HG03103 (cell line): ENCODE measurements at regions not wholly inside any gene's neighbourhood (a gene's known extent, or its start where the extent isn't known, plus 50 kb on each side); places are given as distances from the start of the nearest gene placed in this dataset.
A peak's percentile ranks its signal among the peaks of the same experiment; 100 is the strongest.
"Not testable (repeated sequence)": the region's sequence is repeated elsewhere in the genome, so short reads cannot be mapped to it uniquely, and the experiment has no call there.

Source experiments
- ATAC-seq: cut with Tn5 transposase; IDR thresholded peaks from one replicate; pipeline ENCODE4 v1.9.1; 2021; ENCODE audit warnings: low read depth; ENCODE audit not compliant: unreplicated experiment

GRCh38 chr18:21928925-21929324, 188.3 kb downstream of the MIB1 start:
- ATAC-seq: no peak

DNA sequence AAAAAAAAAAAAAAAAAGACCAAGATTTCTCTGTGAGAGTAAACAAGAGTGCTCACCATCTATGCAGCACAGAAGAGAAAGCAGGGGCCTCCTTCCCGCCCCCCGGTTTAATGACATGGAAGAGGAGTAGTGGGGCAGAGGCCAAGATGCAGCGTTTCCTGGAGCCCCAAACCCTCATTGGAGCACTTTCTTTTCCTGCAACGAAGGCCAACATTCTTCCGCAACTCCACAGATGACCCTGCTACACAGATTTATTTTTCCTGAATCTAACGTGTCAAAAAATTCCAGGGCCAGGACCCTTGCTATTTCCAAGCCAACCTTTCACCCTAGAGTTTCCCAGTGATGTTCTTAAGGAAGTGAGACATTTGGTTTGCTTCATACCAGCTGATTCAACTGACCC, 189.6 kb downstream of the MIB1 start:
- no peak for ATAC-seq

DNA sequence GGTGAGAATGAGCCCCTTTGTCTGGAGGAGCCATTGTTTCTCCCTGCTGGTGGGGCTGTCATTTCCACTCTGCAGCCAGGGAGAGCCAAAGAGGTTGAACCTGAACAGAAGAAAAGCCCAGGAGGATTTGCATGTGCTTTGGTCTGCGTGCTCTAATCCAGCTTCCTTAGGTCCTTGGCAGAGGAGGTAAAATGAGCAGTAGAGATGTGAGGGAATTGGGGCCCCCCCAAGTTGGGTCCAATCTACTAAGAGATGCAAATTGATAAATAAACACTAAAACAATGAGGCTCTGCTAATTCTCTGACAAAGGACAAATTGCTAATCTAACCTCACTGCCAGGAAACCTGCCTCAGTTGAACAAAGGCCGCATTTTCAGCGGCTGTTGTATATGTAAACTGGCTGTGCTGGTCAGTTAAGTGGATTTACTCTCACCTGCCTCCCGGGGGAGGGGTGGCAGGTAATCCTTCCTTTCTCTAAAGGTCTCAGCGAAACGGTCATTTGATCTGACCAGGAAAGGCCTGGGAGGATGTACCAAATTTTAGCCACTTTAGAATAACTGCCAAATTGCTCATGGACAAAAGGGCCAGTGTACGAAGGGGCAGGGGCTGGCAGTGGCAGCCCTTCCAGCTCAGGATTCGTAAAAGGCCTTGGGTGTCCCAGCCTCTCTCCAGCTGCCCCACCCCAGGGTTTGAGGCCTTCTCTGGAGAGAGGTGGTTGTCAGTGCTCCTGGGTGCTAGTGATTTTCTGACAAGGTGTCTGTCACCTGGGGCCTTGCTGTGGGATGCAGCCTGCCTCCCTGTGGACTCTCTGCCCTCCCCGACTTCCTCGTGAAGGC, 193.6 kb downstream of the MIB1 start:
- no peak for ATAC-seq

DNA sequence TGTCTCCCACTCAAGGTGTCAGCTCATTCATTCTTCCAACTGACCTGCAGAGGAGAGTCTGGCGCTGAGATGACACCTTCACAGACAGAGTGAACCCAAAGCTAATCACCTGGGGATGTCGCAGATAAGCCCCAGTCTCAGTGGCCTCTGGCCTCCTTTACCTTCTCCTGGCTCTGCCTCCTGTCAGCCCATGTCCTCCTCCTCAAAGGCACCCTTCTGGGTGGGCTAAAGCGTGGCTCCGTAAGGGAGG, 194.1 kb downstream of the MIB1 start:
- no peak for ATAC-seq

- ATAC-seq: no peak
These were observed 202.9 kb downstream of the MIB1 start for GRCh38 chr18:21943456-21943855.

GRCh38 chr18:21949326-21950015, 208.9 kb downstream of the MIB1 start:
- no peak for ATAC-seq

DNA sequence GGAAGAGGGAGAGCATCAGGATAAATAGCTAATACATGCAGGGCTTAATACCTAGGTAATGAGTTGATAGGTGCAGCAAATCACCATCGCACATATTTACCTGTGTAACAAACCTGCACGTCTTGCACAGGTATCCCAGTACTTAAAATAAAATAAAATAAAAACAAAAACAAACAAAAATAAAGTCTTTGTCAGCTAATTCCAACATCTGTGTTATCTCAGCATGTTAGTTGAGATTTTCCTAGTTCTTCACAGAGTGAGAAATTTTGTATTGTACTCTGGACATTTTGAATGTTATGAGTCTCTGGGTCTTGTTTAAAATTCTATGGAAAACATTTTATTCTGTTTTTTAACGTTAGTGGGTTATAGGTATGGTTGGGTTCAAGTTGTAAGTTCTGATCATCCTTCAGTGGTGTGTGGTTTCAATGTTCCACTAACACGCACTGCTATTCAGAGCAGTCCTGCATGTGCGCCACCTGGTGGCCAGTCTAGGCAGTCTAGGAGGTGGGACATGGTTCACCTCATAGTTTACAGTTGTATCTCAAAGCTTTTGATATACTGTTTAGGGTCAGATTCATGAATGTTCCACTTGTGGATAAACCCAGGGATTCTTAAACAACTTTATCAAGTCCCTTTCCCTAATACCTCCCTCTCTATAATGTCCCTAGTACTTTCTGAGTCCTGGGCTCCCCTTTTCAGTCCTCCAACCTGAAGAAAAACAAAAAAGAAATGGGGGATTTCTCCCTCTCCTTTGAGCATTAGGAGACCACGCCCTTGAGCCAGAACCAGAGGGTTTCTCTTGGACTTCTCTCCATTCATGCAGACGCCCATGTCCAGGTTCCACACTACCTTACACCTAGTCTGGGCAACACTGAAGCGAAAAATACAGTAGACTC, 213.4 kb upstream of the GATA6 start:
- peak; percentile 99 for ATAC-seq

GRCh38 chr18:21958263-21958662, 211.1 kb upstream of the GATA6 start:
- no peak for ATAC-seq

- ATAC-seq: no peak
These were observed 210.5 kb upstream of the GATA6 start for GRCh38 chr18:21958707-21959450.

GRCh38 chr18:21960189-21960588, 209.2 kb upstream of the GATA6 start:
- no peak for ATAC-seq

- ATAC-seq: no peak
These were observed 206.1 kb upstream of the GATA6 start for GRCh38 chr18:21963336-21963735.

GRCh38 chr18:21968338-21968737, 201.1 kb upstream of the GATA6 start:
- ATAC-seq: no peak

- ATAC-seq: no peak
These were observed 197.1 kb upstream of the GATA6 start for GRCh38 chr18:21972281-21972680.

DNA sequence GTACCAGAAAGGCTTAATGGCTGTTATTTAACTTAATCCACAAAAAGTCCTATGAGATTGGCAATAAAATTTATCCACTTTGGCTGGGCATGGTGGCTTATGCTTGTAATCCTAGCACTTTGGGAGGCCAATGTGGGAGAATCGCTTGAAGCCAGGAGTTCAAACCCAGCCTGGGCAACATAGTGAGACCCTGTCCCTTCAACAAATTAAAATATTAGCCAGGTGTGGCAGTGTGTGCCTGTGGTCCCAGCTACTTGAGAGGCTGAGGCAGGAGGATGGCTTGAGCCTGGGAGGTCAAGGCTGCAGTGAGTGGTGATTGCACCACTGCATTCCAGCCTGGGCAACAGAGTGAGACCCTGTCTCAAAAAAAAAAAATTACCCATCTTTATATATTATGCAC, 193.4 kb upstream of the GATA6 start:
- not testable (repeated sequence) for ATAC-seq

GRCh38 chr18:21978546-21979170, 190.7 kb upstream of the GATA6 start:
- no peak for ATAC-seq

DNA sequence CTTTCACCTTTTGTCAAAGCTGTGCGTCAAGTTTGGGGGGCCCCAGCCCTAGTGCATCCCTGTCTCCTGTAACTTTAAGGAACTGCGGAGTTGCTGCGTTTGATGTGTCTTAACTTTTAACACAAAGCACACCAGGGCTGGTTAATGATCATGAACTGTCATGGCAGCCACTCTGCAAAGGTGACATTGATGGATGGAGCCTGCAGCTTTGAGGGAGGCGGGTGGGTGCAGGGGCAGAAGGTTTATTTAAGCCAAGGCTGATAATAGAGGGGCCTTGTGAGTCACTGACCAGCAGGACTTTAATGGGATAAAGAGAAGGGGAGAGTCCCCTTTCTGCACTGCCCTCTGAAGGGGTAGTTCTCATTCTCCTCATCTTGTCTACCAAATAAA, 190.2 kb upstream of the GATA6 start:
- ATAC-seq: no peak

- no peak for ATAC-seq
These were observed 189.6 kb upstream of the GATA6 start for GRCh38 chr18:21979759-21980158.

DNA sequence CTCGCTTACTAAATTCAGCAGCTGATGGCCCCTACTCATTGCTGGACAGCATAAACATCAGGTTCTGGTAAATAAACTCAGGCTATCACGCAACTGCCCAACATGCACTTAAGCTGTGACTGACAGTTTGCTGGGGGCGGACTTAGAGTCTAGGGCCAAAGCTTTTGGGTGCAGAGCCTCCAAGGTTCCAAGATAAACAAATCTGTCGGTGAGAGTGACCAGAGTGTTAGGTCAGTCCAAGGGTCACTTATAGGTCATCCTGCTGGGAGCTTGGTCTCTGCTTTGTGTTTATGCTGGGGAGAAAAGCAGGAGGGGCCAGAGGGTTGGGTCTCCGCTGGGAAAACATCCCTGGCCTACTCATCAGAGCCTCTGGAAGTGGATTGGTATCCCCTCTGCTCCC, 188.6 kb upstream of the GATA6 start:
- ATAC-seq: no peak

GRCh38 chr18:21981489-21981888, 187.9 kb upstream of the GATA6 start:
- not testable (repeated sequence) for ATAC-seq

GRCh38 chr18:21991081-21991534, 178.3 kb upstream of the GATA6 start:
- ATAC-seq: no peak
